ENCODE measurements at regions not wholly inside any gene's neighbourhood (a gene's known extent, or its start where the extent isn't known, plus 50 kb on each side); places are given as distances from the start of the nearest gene placed in this dataset.

- TF ChIP-seq SIN3A (IDR thresholded peaks at IDR 0.05; ENCODE audit: borderline replicate concordance, insufficient read depth, low read length) (no peak), POLR2AphosphoS5 (IDR thresholded peaks at IDR 0.05; ENCODE audit: low read depth, low read length) (no peak), REST (IDR thresholded peaks at IDR 0.05; ENCODE audit: insufficient read depth in 1 of 2, low read depth in 2 of 2, low read length in 2 of 2) (no peak), TAF1 (IDR thresholded peaks at IDR 0.05; ENCODE audit: borderline replicate concordance, insufficient read depth, low read length) (no peak), FOXP2 (optimal IDR thresholded peaks at IDR 0.05; ENCODE audit: borderline replicate concordance, extremely low read depth, extremely low read length, insufficient read depth) (no peak)
Observed at GRCh38 chr5:142479854-142480519, 155.2 kb upstream of the SPRY4 start.

GRCh38 chr5:142479150-142479549, 154.3 kb upstream of the SPRY4 start:
- TF ChIP-seq SIN3A (IDR thresholded peaks at IDR 0.05; ENCODE audit: borderline replicate concordance, insufficient read depth, low read length) (no peak), FOXP2 (optimal IDR thresholded peaks at IDR 0.05; ENCODE audit: borderline replicate concordance, extremely low read depth, extremely low read length, insufficient read depth) (no peak), TAF1 (IDR thresholded peaks at IDR 0.05; ENCODE audit: borderline replicate concordance, insufficient read depth, low read length) (no peak), POLR2AphosphoS5 (IDR thresholded peaks at IDR 0.05; ENCODE audit: low read depth, low read length) (no peak), REST (IDR thresholded peaks at IDR 0.05; ENCODE audit: insufficient read depth in 1 of 2, low read depth in 2 of 2, low read length in 2 of 2) (no peak)

GRCh38 chr5:142478113-142478512, 153.3 kb upstream of the SPRY4 start:
- TF ChIP-seq REST (IDR thresholded peaks at IDR 0.05; ENCODE audit: insufficient read depth in 1 of 2, low read depth in 2 of 2, low read length in 2 of 2) (no peak), TAF1 (IDR thresholded peaks at IDR 0.05; ENCODE audit: borderline replicate concordance, insufficient read depth, low read length) (no peak), SIN3A (IDR thresholded peaks at IDR 0.05; ENCODE audit: borderline replicate concordance, insufficient read depth, low read length) (no peak), FOXP2 (optimal IDR thresholded peaks at IDR 0.05; ENCODE audit: borderline replicate concordance, extremely low read depth, extremely low read length, insufficient read depth) (no peak), POLR2AphosphoS5 (IDR thresholded peaks at IDR 0.05; ENCODE audit: low read depth, low read length) (no peak)

GRCh38 chr5:142475102-142475513, 150.3 kb upstream of the SPRY4 start:
- TF ChIP-seq FOXP2 (optimal IDR thresholded peaks at IDR 0.05; ENCODE audit: borderline replicate concordance, extremely low read depth, extremely low read length, insufficient read depth) = no peak
- no peak for TF ChIP-seq REST (IDR thresholded peaks at IDR 0.05; ENCODE audit: insufficient read depth in 1 of 2, low read depth in 2 of 2, low read length in 2 of 2)
- TF ChIP-seq POLR2AphosphoS5 (IDR thresholded peaks at IDR 0.05; ENCODE audit: low read depth, low read length) = no peak
- TF ChIP-seq SIN3A (IDR thresholded peaks at IDR 0.05; ENCODE audit: borderline replicate concordance, insufficient read depth, low read length) = no peak
- TF ChIP-seq TAF1 (IDR thresholded peaks at IDR 0.05; ENCODE audit: borderline replicate concordance, insufficient read depth, low read length) = no peak

Measured in PFSK-1 (cell line).